ENCODE measurements at regions not wholly inside any gene's neighbourhood (a gene's known extent, or its start where the extent isn't known, plus 50 kb on each side); places are given as distances from the start of the nearest gene placed in this dataset.

DNA sequence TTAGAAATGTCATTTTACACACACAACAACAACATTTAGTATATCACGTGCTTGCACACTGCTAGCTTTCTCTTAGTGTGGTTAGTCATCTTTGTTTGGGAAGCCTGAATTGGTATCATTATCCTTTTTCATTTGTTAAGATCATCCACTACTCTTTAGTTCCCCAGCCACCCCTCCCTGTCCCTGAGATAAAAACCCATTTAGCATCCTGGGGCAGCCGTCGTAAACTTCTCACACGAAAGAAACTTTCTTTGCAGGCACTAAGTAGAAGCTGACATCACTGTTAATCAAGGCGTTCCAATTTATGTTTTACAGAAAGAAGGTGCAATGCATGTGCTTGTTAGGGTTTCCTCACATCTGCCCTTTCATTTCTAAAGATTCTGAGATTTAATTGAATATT is 475.1 kb upstream of the FZD8 start:
- Histone ChIP-seq H3K9me3 (no peaks in the 10 kb centered on the region), H3K27me3 (no peaks in the 10 kb centered on the region), H3K36me3 (no peaks in the 10 kb centered on the region), H3K27ac (peak overlapping the region in 1 of 2 donors; percentile 11), H3K4me1 (peaks cover 0 to 29% of the 10 kb centered on the region in 2 donors), H3K4me3 (no peak overlapping the region)
- no peak for DNase-seq (ENCODE audit: low spot score)
- TF ChIP-seq, protein P1, sequence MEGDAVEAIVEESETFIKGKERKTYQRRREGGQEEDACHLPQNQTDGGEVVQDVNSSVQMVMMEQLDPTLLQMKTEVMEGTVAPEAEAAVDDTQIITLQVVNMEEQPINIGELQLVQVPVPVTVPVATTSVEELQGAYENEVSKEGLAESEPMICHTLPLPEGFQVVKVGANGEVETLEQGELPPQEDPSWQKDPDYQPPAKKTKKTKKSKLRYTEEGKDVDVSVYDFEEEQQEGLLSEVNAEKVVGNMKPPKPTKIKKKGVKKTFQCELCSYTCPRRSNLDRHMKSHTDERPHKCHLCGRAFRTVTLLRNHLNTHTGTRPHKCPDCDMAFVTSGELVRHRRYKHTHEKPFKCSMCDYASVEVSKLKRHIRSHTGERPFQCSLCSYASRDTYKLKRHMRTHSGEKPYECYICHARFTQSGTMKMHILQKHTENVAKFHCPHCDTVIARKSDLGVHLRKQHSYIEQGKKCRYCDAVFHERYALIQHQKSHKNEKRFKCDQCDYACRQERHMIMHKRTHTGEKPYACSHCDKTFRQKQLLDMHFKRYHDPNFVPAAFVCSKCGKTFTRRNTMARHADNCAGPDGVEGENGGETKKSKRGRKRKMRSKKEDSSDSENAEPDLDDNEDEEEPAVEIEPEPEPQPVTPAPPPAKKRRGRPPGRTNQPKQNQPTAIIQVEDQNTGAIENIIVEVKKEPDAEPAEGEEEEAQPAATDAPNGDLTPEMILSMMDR (IDR thresholded peaks at IDR 0.05), result no peak

DNA sequence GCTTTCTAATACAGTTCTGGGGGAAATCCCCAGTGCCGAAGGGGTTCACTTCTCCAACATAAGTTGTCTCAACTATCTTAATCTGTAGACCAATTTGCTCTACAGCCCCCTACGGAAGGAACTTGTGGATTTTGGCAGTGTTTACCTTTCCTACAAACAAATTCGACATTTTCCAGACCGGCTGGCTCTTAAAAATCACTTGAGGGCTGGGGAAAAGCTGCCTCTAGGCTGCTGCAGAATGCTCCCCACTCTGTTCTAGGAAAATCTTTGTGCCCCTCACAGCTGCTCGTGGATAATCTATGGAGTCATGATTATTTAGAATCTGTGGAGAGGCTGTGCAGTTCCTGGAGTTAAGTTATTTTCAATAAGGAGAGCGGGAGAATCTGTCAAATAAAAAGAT is 474.6 kb upstream of the FZD8 start:
- TF ChIP-seq, protein P1 (IDR thresholded peaks at IDR 0.05), result no peak
- Histone ChIP-seq H3K9me3 (no peaks in the 10 kb centered on the region), H3K4me1 (peaks cover 0 to 29% of the 10 kb centered on the region in 2 donors), H3K27me3 (no peaks in the 10 kb centered on the region), H3K27ac (peak overlapping the region in 1 of 2 donors; percentile 11), H3K36me3 (no peaks in the 10 kb centered on the region), H3K4me3 (no peak overlapping the region)
- DNase-seq (ENCODE audit: low spot score), result no peak

GRCh38 chr10:36116040-36116439 is 473.9 kb upstream of the FZD8 start:
- H3K4me1 ChIP-seq, result peaks cover 0 to 29% of the 10 kb centered on the region in 2 donors
- H3K27me3 ChIP-seq, result no peaks in the 10 kb centered on the region
- DNase-seq (ENCODE audit: low spot score), result no peak
- H3K4me3 ChIP-seq, result no peak overlapping the region
- no peaks in the 10 kb centered on the region for H3K9me3 ChIP-seq
- no peaks in the 10 kb centered on the region for H3K36me3 ChIP-seq
- TF ChIP-seq, protein P1 (IDR thresholded peaks at IDR 0.05), result no peak
- H3K27ac ChIP-seq, result peak overlapping the region in 1 of 2 donors; percentile 48

DNA sequence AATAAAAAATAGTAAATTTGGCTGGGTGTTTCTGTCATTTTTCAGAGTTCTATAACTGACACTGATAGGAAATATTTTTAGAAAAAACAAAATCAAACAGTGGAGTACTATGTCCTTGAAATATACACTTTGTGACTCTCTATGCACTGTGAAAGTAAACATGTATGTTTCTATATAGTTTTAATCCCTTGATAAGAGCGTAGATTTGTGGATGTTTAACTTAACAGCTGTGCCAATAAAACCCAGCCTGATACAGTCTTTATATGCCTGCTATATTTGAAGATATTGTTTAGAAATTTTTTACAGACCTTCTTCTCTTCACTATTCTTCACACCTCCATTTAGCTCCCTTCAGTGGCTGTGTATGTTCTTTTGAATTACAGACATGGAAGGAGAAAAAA is 473.3 kb upstream of the FZD8 start:
- H3K4me3 ChIP-seq, result no peak overlapping the region
- no peaks in the 10 kb centered on the region for H3K36me3 ChIP-seq
- H3K4me1 ChIP-seq, result peaks cover 0 to 29% of the 10 kb centered on the region in 2 donors
- TF ChIP-seq, protein P1 (IDR thresholded peaks at IDR 0.05), result no peak
- H3K9me3 ChIP-seq, result no peaks in the 10 kb centered on the region
- no peak for DNase-seq (ENCODE audit: low spot score)
- no peaks in the 10 kb centered on the region for H3K27me3 ChIP-seq
- H3K27ac ChIP-seq, result peak overlapping the region in 1 of 2 donors; percentile 48

DNA sequence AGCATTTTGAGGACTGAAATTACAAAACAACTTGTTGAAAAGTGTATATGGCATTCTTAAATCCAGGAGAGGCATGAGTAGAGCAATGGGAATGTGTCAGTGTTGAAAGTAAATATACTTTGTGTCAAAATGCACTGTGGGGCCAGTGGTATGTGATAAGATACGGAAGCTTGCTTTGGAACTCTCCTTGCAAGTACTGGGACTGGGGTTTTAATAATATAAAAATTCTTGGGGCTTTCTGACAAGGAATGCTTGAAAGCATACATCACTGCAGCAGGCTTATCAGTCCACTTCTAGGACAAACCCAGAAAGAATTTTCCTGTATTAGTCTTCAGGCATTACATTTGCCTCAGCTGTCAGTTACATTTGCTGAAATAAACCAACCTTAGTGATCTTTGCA is 472.8 kb upstream of the FZD8 start:
- Histone ChIP-seq H3K27ac (peak overlapping the region in 1 of 2 donors; percentile 48), H3K4me1 (peaks cover 0 to 29% of the 10 kb centered on the region in 2 donors), H3K36me3 (no peaks in the 10 kb centered on the region), H3K27me3 (no peaks in the 10 kb centered on the region), H3K9me3 (no peaks in the 10 kb centered on the region), H3K4me3 (no peak overlapping the region)
- DNase-seq (ENCODE audit: low spot score), result no peak
- TF ChIP-seq, protein P1 (IDR thresholded peaks at IDR 0.05), result no peak

DNA sequence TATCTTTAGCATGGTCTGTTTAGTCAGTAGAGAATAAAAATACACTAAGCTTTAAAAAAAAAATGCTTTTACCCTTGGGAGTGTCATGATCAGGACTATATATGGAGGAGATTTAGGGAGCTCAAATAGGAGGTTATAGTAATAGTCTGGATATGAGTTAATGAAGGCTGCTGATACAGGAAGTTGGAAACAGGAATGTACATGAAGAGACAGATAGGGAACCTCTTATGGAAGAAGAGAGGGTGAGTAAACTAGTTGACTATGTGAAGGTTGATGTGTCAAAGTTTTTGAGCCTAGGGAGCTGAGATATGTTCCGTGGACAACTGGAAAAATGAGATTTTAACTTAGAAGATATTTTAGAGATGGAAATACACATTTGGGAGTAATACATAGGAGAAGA is 472.0 kb upstream of the FZD8 start:
- H3K9me3 ChIP-seq, result no peaks in the 10 kb centered on the region
- H3K27ac ChIP-seq, result peak overlapping the region in 1 of 2 donors; percentile 48
- H3K4me3 ChIP-seq, result no peak overlapping the region
- TF ChIP-seq, protein P1 (IDR thresholded peaks at IDR 0.05), result no peak
- no peak for DNase-seq (ENCODE audit: low spot score)
- no peaks in the 10 kb centered on the region for H3K27me3 ChIP-seq
- no peaks in the 10 kb centered on the region for H3K36me3 ChIP-seq
- H3K4me1 ChIP-seq, result peaks cover 0 to 29% of the 10 kb centered on the region in 2 donors

Data from right atrium auricular region (tissue), 2 donors.